Retinal pigment epithelial cell (primary cell): ENCODE measurements at regions not wholly inside any gene's neighbourhood (a gene's known extent, or its start where the extent isn't known, plus 50 kb on each side); places are given as distances from the start of the nearest gene placed in this dataset.

Experiments used
- DNase-seq: peaks from one replicate; pipeline ENCODE4 v3.0.0-alpha.2; 2010; ENCODE audit warnings: low read depth
- H3K4me3 ChIP-seq: 2 replicates; pipeline ENCODE4 v1.5.1; 2011; ENCODE audit warnings: mild to moderate bottlenecking, low read length, control low read depth, moderate library complexity
- TF ChIP-seq, protein P1 (sequence below): conservative IDR thresholded peaks from 2 replicates; pipeline ENCODE4 v1.5.1; 2011; ENCODE audit warnings: low read depth, low read length, control low read depth, inconsistent platforms

DNA sequence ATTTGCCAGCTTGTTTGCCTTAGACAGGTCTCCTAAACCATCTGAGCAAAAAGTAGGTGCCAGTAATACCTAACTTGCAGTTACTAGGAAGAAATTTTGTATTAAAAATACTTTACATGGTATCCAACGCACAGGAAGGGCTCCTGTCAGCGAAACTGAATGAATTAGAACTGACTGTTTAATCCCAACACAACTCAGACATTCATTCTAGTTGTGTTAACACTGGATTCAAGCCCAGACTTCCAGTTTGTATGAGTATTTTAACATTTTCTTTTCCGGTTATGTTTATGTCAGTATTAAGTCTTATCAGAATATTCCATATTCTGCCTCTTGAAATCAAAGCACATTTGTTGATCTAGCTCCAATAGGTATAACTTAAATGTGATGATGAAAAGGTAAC, 82.0 kb upstream of the SOX2 start:
- peak; percentile 65 for DNase-seq
- no peak overlapping the region for H3K4me3 ChIP-seq
- TF ChIP-seq, protein P1, sequence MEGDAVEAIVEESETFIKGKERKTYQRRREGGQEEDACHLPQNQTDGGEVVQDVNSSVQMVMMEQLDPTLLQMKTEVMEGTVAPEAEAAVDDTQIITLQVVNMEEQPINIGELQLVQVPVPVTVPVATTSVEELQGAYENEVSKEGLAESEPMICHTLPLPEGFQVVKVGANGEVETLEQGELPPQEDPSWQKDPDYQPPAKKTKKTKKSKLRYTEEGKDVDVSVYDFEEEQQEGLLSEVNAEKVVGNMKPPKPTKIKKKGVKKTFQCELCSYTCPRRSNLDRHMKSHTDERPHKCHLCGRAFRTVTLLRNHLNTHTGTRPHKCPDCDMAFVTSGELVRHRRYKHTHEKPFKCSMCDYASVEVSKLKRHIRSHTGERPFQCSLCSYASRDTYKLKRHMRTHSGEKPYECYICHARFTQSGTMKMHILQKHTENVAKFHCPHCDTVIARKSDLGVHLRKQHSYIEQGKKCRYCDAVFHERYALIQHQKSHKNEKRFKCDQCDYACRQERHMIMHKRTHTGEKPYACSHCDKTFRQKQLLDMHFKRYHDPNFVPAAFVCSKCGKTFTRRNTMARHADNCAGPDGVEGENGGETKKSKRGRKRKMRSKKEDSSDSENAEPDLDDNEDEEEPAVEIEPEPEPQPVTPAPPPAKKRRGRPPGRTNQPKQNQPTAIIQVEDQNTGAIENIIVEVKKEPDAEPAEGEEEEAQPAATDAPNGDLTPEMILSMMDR = no peak

DNA sequence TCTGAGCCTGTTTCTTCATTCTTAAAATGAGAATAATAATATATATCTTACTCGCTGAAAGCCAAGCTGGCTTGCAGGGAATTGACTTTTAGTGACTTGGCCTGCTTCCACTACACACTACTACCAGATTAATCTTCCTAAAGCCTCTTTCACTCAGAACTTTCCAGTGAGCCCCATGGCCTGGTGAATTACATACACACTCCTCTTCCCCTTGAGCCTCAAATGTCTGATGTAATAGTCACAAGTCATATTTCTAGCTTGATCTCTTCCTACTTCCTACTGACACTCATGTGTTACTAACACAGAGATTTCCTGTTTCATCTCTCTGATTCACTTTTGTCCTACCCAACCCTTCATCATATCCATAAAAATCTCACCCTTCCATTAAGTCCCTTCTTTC, 82.7 kb upstream of the SOX2 start:
- peak; percentile 93 for DNase-seq
- TF ChIP-seq, protein P1 = no peak
- no peak overlapping the region for H3K4me3 ChIP-seq

DNA sequence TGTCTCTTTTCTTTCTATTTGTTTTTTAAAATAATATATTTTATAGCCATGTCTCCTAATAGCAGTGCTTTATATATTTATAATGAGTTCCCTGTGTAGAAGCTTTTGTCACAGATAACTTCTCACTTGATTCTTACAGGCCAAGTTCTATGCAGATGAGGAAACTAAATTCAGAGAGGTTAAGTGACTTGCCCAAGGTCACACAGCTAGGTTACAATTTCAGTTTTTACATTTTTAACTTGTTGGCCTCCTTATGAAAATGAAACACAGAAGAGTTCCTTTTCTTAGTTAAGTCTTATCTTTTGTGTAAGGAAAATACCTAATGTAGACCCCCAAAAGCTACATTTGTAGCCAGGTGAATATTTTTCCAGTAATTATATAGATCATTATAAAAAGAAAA, 83.3 kb upstream of the SOX2 start:
- DNase-seq = no peak
- TF ChIP-seq, protein P1 = no peak
- H3K4me3 ChIP-seq = no peak overlapping the region

DNA sequence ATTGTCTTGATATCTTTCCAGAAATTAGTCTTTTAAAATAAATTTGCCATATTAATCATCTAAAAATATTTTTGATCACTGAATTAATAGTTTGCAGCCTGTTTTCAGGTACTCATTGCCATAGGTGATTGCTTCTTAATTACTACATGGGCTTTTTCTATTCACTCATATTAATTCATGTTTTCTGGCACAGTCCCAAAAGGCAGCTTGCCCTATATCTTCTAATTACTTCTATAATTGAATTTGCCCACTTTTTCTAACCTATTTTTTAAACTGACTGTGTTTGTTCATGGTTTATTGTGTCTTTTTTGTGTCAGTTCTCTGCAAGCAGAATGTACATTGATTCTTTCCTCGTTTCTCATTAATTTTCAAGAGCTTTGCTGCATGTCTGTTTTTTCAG, 85.7 kb upstream of the SOX2 start:
- TF ChIP-seq, protein P1 = no peak
- no peak for DNase-seq
- H3K4me3 ChIP-seq = no peak overlapping the region

DNA sequence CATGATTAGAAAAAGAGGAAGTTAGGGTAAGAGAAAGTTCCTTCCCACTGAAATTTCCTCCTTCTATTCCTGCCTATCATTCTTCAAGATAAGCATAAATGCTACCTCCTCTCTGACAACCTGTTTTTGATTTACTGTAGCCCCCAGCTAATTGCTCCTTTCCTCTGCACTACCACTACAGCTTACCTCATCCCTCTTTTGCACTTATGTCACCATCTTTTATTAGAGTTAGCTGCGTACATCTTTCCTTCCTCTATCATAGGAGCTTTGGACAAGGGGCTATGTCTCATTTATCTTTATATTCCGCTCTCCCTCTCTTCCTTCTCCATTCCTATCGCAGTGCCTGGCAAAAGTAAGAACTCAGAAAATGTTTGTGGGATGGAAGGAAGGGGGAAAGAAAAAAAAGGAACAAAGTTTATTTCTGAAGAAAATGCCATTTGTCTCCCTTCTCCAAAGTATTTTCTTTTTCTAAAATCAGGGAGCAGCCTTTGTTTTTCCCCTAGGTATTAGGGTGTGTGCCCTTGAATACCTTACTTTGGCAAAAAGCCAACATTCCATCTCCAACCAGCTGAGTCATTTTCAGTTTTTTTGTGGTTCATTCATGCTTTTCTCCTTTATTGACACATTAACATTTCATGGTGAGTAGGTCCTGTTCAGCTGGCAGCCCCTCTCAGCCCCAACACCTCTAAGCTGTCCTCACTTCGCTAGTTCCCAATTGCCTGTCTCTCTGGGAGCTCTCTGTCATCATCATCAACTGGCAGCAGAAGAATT, 87.6 kb upstream of the SOX2 start:
- H3K4me3 ChIP-seq = no peak overlapping the region
- TF ChIP-seq, protein P1 = no peak
- peak; percentile 56 for DNase-seq

DNA sequence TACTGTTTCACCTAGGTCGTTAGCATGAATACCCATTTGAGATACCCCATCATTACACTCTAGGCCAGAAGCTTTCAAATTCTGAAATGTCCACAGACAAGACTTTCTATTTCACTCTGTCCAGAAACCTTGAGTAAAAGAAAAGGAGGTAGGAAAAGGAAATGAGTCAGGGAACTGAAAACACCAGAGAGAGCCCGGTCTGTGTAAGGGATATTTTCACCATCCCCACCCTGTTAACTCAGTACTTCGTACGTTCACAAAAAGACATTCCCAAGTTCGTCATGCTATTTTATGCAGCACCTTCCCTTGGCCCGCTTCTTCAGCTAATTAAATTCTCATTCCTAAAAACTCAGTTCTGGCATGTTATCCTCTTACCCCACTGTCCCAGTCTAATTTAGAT, 89.4 kb upstream of the SOX2 start:
- TF ChIP-seq, protein P1 = no peak
- no peak for DNase-seq
- H3K4me3 ChIP-seq = no peak overlapping the region

DNA sequence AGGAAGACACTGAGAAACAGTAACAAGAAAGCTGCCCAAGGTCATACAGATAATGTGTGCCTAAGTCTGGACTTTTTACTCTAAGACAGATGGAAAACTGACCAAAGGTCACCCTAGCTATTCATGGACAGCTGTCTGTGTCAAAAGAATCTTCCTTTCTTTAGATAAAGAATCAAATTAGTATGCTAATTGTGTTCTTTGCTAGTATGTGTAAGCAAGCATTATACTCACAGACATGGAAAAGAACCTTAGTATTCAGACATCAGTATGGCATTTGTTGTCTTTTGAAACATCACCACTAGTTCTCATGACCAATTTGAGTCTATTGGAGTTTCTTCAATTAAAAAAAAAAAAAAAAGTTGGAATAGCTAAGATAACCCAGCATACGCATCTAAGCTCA, 91.8 kb upstream of the SOX2 start:
- no peak for DNase-seq
- no peak overlapping the region for H3K4me3 ChIP-seq
- TF ChIP-seq, protein P1 = no peak
